Loucy (cell line): ENCODE measurements at regions not wholly inside any gene's neighbourhood (a gene's known extent, or its start where the extent isn't known, plus 50 kb on each side); places are given as distances from the start of the nearest gene placed in this dataset.

Experiments used
- EZH2phosphoT487 ChIP-seq: fragments of 200-600 bp; IDR thresholded peaks from 2 replicates; pipeline ENCODE4 v1.6.1; 2018; ENCODE audit warnings: antibody characterized with exemption, mild to moderate bottlenecking, moderate library complexity, borderline replicate concordance
- TF ChIP-seq, protein P1 (sequence below): fragments of 200-600 bp; sonication (generic); conservative IDR thresholded peaks from 2 replicates; pipeline ENCODE4 v1.5.1; 2014; ENCODE audit warnings: mild to moderate bottlenecking, antibody characterized with exemption, low read length

DNA sequence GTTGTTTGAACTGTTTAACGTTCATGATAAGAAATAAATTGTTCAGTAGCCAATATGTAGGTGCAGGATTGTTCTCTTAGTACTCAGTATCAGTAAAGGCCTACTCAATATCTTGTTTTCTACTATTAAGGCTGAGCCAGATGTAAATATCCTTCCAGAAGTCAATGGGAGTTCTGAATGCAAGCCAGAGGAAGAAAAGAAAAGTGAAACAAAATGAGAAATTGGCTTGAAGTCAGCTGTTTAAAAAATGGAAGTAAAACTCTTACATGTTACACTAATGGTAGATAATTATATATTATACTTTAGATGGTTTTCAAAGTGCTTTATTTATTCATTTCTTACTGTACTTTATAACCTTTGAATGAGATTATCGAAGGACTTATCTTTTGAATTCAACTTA is 1417.9 kb downstream of the ADGRL3 start:
- TF ChIP-seq, protein P1, sequence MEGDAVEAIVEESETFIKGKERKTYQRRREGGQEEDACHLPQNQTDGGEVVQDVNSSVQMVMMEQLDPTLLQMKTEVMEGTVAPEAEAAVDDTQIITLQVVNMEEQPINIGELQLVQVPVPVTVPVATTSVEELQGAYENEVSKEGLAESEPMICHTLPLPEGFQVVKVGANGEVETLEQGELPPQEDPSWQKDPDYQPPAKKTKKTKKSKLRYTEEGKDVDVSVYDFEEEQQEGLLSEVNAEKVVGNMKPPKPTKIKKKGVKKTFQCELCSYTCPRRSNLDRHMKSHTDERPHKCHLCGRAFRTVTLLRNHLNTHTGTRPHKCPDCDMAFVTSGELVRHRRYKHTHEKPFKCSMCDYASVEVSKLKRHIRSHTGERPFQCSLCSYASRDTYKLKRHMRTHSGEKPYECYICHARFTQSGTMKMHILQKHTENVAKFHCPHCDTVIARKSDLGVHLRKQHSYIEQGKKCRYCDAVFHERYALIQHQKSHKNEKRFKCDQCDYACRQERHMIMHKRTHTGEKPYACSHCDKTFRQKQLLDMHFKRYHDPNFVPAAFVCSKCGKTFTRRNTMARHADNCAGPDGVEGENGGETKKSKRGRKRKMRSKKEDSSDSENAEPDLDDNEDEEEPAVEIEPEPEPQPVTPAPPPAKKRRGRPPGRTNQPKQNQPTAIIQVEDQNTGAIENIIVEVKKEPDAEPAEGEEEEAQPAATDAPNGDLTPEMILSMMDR, result no peak
- TF ChIP-seq EZH2phosphoT487, result no peak
